ENCODE measurements at regions not wholly inside any gene's neighbourhood (a gene's known extent, or its start where the extent isn't known, plus 50 kb on each side); places are given as distances from the start of the nearest gene placed in this dataset.
"Not testable (repeated sequence)": the region's sequence is repeated elsewhere in the genome, so short reads cannot be mapped to it uniquely, and the experiment has no call there.

- H3K36me3 ChIP-seq (ENCODE audit: control insufficient read depth, insufficient read depth, low read length): no peaks in the 10 kb centered on the region
- no peak for DNase-seq (ENCODE audit: low read depth)
- H3K27me3 ChIP-seq (ENCODE audit: control insufficient read depth, insufficient read depth, low read length): no peaks in the 10 kb centered on the region
- no peak overlapping the region for H3K4me3 ChIP-seq (ENCODE audit: low read depth, low read length)
- TF ChIP-seq CTCF (IDR thresholded peaks at IDR 0.05; ENCODE audit: insufficient read depth, low read length, poor library complexity, severe bottlenecking): no peak
Observed at GRCh38 chr9:103574056-103574455, 520.1 kb upstream of the SMC2 start.

GRCh38 chr9:103586721-103587120 is 507.4 kb upstream of the SMC2 start:
- no peaks in the 10 kb centered on the region for H3K36me3 ChIP-seq (ENCODE audit: control insufficient read depth, insufficient read depth, low read length)
- no peak overlapping the region for H3K4me3 ChIP-seq (ENCODE audit: low read depth, low read length)
- no peaks in the 10 kb centered on the region for H3K27me3 ChIP-seq (ENCODE audit: control insufficient read depth, insufficient read depth, low read length)
- no peak for TF ChIP-seq CTCF (IDR thresholded peaks at IDR 0.05; ENCODE audit: insufficient read depth, low read length, poor library complexity, severe bottlenecking)
- no peak for DNase-seq (ENCODE audit: low read depth)

GRCh38 chr9:103601287-103601686 is 492.8 kb upstream of the SMC2 start:
- no peaks in the 10 kb centered on the region for H3K36me3 ChIP-seq (ENCODE audit: control insufficient read depth, insufficient read depth, low read length)
- DNase-seq (ENCODE audit: low read depth): no peak
- no peaks in the 10 kb centered on the region for H3K27me3 ChIP-seq (ENCODE audit: control insufficient read depth, insufficient read depth, low read length)
- H3K4me3 ChIP-seq (ENCODE audit: low read depth, low read length): no peak overlapping the region
- TF ChIP-seq CTCF (IDR thresholded peaks at IDR 0.05; ENCODE audit: insufficient read depth, low read length, poor library complexity, severe bottlenecking): no peak

- DNase-seq (ENCODE audit: low read depth); H3K27me3 ChIP-seq (ENCODE audit: control insufficient read depth, insufficient read depth, low read length); H3K36me3 ChIP-seq (ENCODE audit: control insufficient read depth, insufficient read depth, low read length); H3K4me3 ChIP-seq (ENCODE audit: low read depth, low read length): not testable (repeated sequence)
Observed at GRCh38 chr9:103611950-103612349, 482.2 kb upstream of the SMC2 start.

- no peak for TF ChIP-seq CTCF (IDR thresholded peaks at IDR 0.05; ENCODE audit: insufficient read depth, low read length, poor library complexity, severe bottlenecking)
- no peaks in the 10 kb centered on the region for H3K36me3 ChIP-seq (ENCODE audit: control insufficient read depth, insufficient read depth, low read length)
- no peak for DNase-seq (ENCODE audit: low read depth)
- H3K4me3 ChIP-seq (ENCODE audit: low read depth, low read length): no peak overlapping the region
- H3K27me3 ChIP-seq (ENCODE audit: control insufficient read depth, insufficient read depth, low read length): no peaks in the 10 kb centered on the region
Observed at GRCh38 chr9:103615994-103616393, 478.1 kb upstream of the SMC2 start.

GRCh38 chr9:103617046-103617445 is 477.1 kb upstream of the SMC2 start:
- H3K36me3 ChIP-seq (ENCODE audit: control insufficient read depth, insufficient read depth, low read length): no peaks in the 10 kb centered on the region
- no peak for DNase-seq (ENCODE audit: low read depth)
- H3K27me3 ChIP-seq (ENCODE audit: control insufficient read depth, insufficient read depth, low read length): no peaks in the 10 kb centered on the region
- no peak for TF ChIP-seq CTCF (IDR thresholded peaks at IDR 0.05; ENCODE audit: insufficient read depth, low read length, poor library complexity, severe bottlenecking)
- no peak overlapping the region for H3K4me3 ChIP-seq (ENCODE audit: low read depth, low read length)

All from kidney epithelial cell (primary cell).